IMR-90 (cell line): ENCODE measurements at regions not wholly inside any gene's neighbourhood (a gene's known extent, or its start where the extent isn't known, plus 50 kb on each side); places are given as distances from the start of the nearest gene placed in this dataset.

Experiments used
- ATAC-seq: fragments of 200-7000 bp; cut with Tn5 transposase; 2 replicates; pipeline ENCODE4 v1.9.1; 2020; ENCODE audit warnings: low read depth, mild to moderate bottlenecking, moderate library complexity
- BruUV-seq: library from RNA; stranded (reverse); fragments of 400-500 nt; replicated peaks from 2 replicates; lab custom pipeline; 2021; lab: Mats Ljungman, UMichigan
- CTCF ChIA-PET: fragments of 300-600 bp; formaldehyde crosslinking; extraction: SDS; loops from one replicate; lab custom pipeline; 2021; ENCODE audit warnings: antibody characterized with exemption; lab: Yijun Ruan, JAX
- POLR2A ChIA-PET: fragments of 300-600 bp; sonication (Branson Sonifier 250); formaldehyde crosslinking; loops from one replicate; lab custom pipeline; 2022; ENCODE audit warnings: antibody characterized with exemption; ENCODE audit not compliant: unreplicated experiment; lab: Charles Lee
- DNase-seq: peaks from one replicate; pipeline ENCODE4 v3.0.0; 2013
- H2AFZ ChIP-seq: replicated peaks from 2 replicates; pipeline ENCODE3; 2013; ENCODE audit warnings: low read length, mild to moderate bottlenecking; ENCODE audit not compliant: poor library complexity
- H2AK5ac ChIP-seq: 2 replicates; pipeline ENCODE4 v1.6.1; 2013; ENCODE audit warnings: low read depth, low read length, inconsistent platforms
- H2AK9ac ChIP-seq: replicated peaks from 2 replicates; pipeline ENCODE3; 2013; ENCODE audit warnings: mild to moderate bottlenecking, low read depth, low read length, moderate library complexity; ENCODE audit not compliant: poor library complexity
- H2BK120ac ChIP-seq: 2 replicates; pipeline ENCODE4 v1.6.1; 2013; ENCODE audit warnings: low read depth, low read length, inconsistent platforms
- H2BK15ac ChIP-seq: 3 replicates; pipeline ENCODE4 v1.6.1; 2013; ENCODE audit warnings: low read depth, low read length, inconsistent platforms
- H2BK20ac ChIP-seq: 2 replicates; pipeline ENCODE4 v1.6.1; 2013; ENCODE audit warnings: low read depth, mild to moderate bottlenecking, inconsistent platforms, low read length, moderate library complexity
- H2BK5ac ChIP-seq: 2 replicates; pipeline ENCODE4 v1.6.1; 2013; ENCODE audit warnings: mild to moderate bottlenecking, low read depth, low read length, inconsistent platforms; ENCODE audit not compliant: poor library complexity, severe bottlenecking
- H3K14ac ChIP-seq: replicated peaks from 2 replicates; pipeline ENCODE4 v1.6.1; 2013; ENCODE audit warnings: low read depth, low read length, inconsistent platforms
- H3K18ac ChIP-seq: 2 replicates; pipeline ENCODE4 v1.6.1; 2013; ENCODE audit warnings: low read depth, low read length, control low read depth
- H3K23ac ChIP-seq: 2 replicates; pipeline ENCODE4 v1.6.1; 2013; ENCODE audit warnings: low read depth, low read length, inconsistent platforms
- H3K27ac ChIP-seq: 2 replicates; pipeline ENCODE4 v1.5.1; 2013; ENCODE audit warnings: mild to moderate bottlenecking, control low read depth, low read length; ENCODE audit not compliant: insufficient read depth
- H3K27me3 ChIP-seq: 2 replicates; pipeline ENCODE4 v1.6.1; 2013; ENCODE audit warnings: low read length; ENCODE audit not compliant: control insufficient read depth, insufficient read depth
- H3K36me3 ChIP-seq: 2 replicates; pipeline ENCODE4 v1.6.1; 2013; ENCODE audit warnings: low read length, mixed read lengths; ENCODE audit not compliant: control insufficient read depth, insufficient read depth
- H3K4ac ChIP-seq: 2 replicates; pipeline ENCODE4 v1.6.1; 2013; ENCODE audit warnings: low read depth, low read length, inconsistent platforms
- H3K4me1 ChIP-seq: 2 replicates; pipeline ENCODE4 v1.6.1; 2013; ENCODE audit warnings: low read length, mixed read lengths; ENCODE audit not compliant: control insufficient read depth, insufficient read depth
- H3K4me2 ChIP-seq: 2 replicates; pipeline ENCODE4 v1.6.1; 2013; ENCODE audit warnings: low read depth, mild to moderate bottlenecking, control low read depth, low read length, moderate library complexity
- H3K4me3 ChIP-seq: 2 replicates; pipeline ENCODE4 v1.5.1; 2013; ENCODE audit warnings: low read depth, mild to moderate bottlenecking, control low read depth, low read length, moderate library complexity; ENCODE audit not compliant: insufficient read depth
- H3K56ac ChIP-seq: 2 replicates; pipeline ENCODE4 v1.6.1; 2013; ENCODE audit warnings: low read length, inconsistent platforms; ENCODE audit not compliant: insufficient read depth; ENCODE audit errors: extremely low read depth
- H3K79me1 ChIP-seq, 2 experiments: 2 replicates each; pipeline ENCODE4 v1.6.1; 2013; ENCODE audit warnings: low read length in 2 of 2, inconsistent platforms in 1 of 2, low read depth in 1 of 2
- H3K9ac ChIP-seq: 2 replicates; pipeline ENCODE4 v1.6.1; 2013; ENCODE audit warnings: low read depth, low read length, control low read depth
- H3K9me1 ChIP-seq: 2 replicates; pipeline ENCODE4 v1.6.1; 2013; ENCODE audit warnings: low read length, inconsistent platforms; ENCODE audit not compliant: insufficient read depth
- H3K9me3 ChIP-seq: 2 replicates; pipeline ENCODE4 v1.6.1; 2013; ENCODE audit warnings: low read length; ENCODE audit not compliant: control insufficient read depth, insufficient read depth
- H4K20me1 ChIP-seq: 2 replicates; pipeline ENCODE4 v1.6.1; 2013; ENCODE audit warnings: low read length, inconsistent platforms; ENCODE audit not compliant: insufficient read depth
- H4K5ac ChIP-seq: 2 replicates; pipeline ENCODE4 v1.6.1; 2013; ENCODE audit warnings: mild to moderate bottlenecking, low read depth, low read length, control low read depth
- H4K8ac ChIP-seq, 2 experiments: 2 replicates each; pipeline ENCODE4 v1.6.1; 2013; ENCODE audit warnings: low read depth in 2 of 2, low read length in 2 of 2, control low read depth in 1 of 2, inconsistent platforms in 1 of 2
- H4K91ac ChIP-seq: 2 replicates; pipeline ENCODE4 v1.6.1; 2013; ENCODE audit warnings: low read depth, low read length, inconsistent platforms; ENCODE audit not compliant: insufficient read depth
- BHLHE40 ChIP-seq: fragments of 150-350 bp; IDR thresholded peaks from 2 replicates; pipeline ENCODE4 v1.6.1; 2016; ENCODE audit warnings: mild to moderate bottlenecking, low read depth, low read length
- CEBPB ChIP-seq: IDR thresholded peaks from 2 replicates; pipeline ENCODE4 v1.6.1; 2012; ENCODE audit warnings: low read depth, low read length, improper control_type of control experiment
- CHD1 ChIP-seq: IDR thresholded peaks from 2 replicates; pipeline ENCODE4 v1.6.1; 2012; ENCODE audit warnings: low read depth, low read length, improper control_type of control experiment
- ELK1 ChIP-seq: fragments of 150-350 bp; IDR thresholded peaks from 2 replicates; pipeline ENCODE4 v1.6.1; 2016; ENCODE audit warnings: low read depth, mild to moderate bottlenecking, low read length, moderate library complexity, borderline replicate concordance
- FOS ChIP-seq: fragments of 150-350 bp; IDR thresholded peaks from 2 replicates; pipeline ENCODE4 v1.6.1; 2016; ENCODE audit warnings: low read depth, low read length
- MAFK ChIP-seq: IDR thresholded peaks from 2 replicates; pipeline ENCODE4 v1.6.1; 2012; ENCODE audit warnings: low read depth, low read length, improper control_type of control experiment
- MAZ ChIP-seq: IDR thresholded peaks from 2 replicates; pipeline ENCODE4 v1.6.1; 2012; ENCODE audit warnings: low read depth, mild to moderate bottlenecking, low read length, improper control_type of control experiment, moderate library complexity, borderline replicate concordance
- MXI1 ChIP-seq: IDR thresholded peaks from 2 replicates; pipeline ENCODE4 v1.6.1; 2012; ENCODE audit warnings: low read depth, mild to moderate bottlenecking, low read length, moderate library complexity, borderline replicate concordance
- NFE2L2 ChIP-seq: fragments of 150-350 bp; IDR thresholded peaks from 2 replicates; pipeline ENCODE4 v1.6.1; 2016; ENCODE audit warnings: low read depth, mild to moderate bottlenecking, low read length
- POLR2A ChIP-seq: IDR thresholded peaks from 2 replicates; pipeline ENCODE4 v1.6.1; 2012; ENCODE audit warnings: mild to moderate bottlenecking, low read depth, low read length
- RAD21 ChIP-seq: IDR thresholded peaks from 2 replicates; pipeline ENCODE4 v1.6.1; 2012; ENCODE audit warnings: low read length, improper control_type of control experiment
- RCOR1 ChIP-seq: IDR thresholded peaks from 2 replicates; pipeline ENCODE4 v1.6.1; 2012; ENCODE audit warnings: mild to moderate bottlenecking, low read length, improper control_type of control experiment; ENCODE audit not compliant: insufficient replicate concordance
- RFX5 ChIP-seq: IDR thresholded peaks from 2 replicates; pipeline ENCODE4 v1.8.0; 2012; ENCODE audit warnings: low read depth, mild to moderate bottlenecking, low read length, moderate library complexity
- SMC3 ChIP-seq: fragments of 150-350 bp; IDR thresholded peaks from 2 replicates; pipeline ENCODE4 v1.6.1; 2016; ENCODE audit warnings: low read depth, mild to moderate bottlenecking, antibody characterized with exemption, low read length, moderate library complexity
- USF2 ChIP-seq: fragments of 150-350 bp; IDR thresholded peaks from 2 replicates; pipeline ENCODE4 v1.6.1; 2017; ENCODE audit warnings: mild to moderate bottlenecking, antibody characterized with exemption, low read length, low read depth
- WGBS, 2 experiments: methylation state at CpG; one replicate each; pipeline versions ENCODE4 v1.1.5 to v1.1.7; 2013; ENCODE audit warnings: missing lambda C conversion rate in 2 of 2; ENCODE audit not compliant: insufficient read length in 1 of 2; ENCODE audit errors: extremely low coverage in 2 of 2; 5-methylcytosine and 5-hydroxymethylcytosine counted together
- dilution Hi-C: fragments of 300-500 bp; cut with HindIII; formaldehyde crosslinking; loops from one replicate; pipeline ENCODE4 v1.14.3; 2018; ENCODE audit warnings: low sequenced_read_pairs; ENCODE audit not compliant: unreplicated experiment
- in situ Hi-C: fragments of 300-500 bp; cut with MboI; formaldehyde crosslinking; loops from 3 replicates; pipeline ENCODE4 v1.14.3; 2019; ENCODE audit warnings: low sequenced_read_pairs, inconsistent platforms, mixed read lengths
- intact Hi-C: fragments of 100-400 bp; cut with micrococcal nuclease; formaldehyde crosslinking; loops from 2 replicates; pipeline ENCODE4 v1.10.0; 2022
- TF ChIP-seq, protein P1 (sequence below): conservative IDR thresholded peaks from 2 replicates; pipeline ENCODE4 v1.5.1; 2012; ENCODE audit warnings: mild to moderate bottlenecking, low read depth, low read length, improper control_type of control experiment

GRCh38 chr1:60904099-60904851 is 178.1 kb upstream of the NFIA start:
- H2BK20ac ChIP-seq, result no peak overlapping the region
- H4K20me1 ChIP-seq, result no peaks in the 10 kb centered on the region
- no peak overlapping the region for H4K5ac ChIP-seq
- H3K9ac ChIP-seq, result no peak overlapping the region
- no peak overlapping the region for H3K23ac ChIP-seq
- H3K27me3 ChIP-seq, result no peaks in the 10 kb centered on the region
- intact Hi-C loops, result no loop called here
- no peak overlapping the region for H2AFZ ChIP-seq
- no peak overlapping the region for H3K18ac ChIP-seq
- in situ Hi-C loops, result no loop called here
- no peak overlapping the region for H3K4ac ChIP-seq
- no peak for ATAC-seq
- no peaks in the 10 kb centered on the region for H3K9me1 ChIP-seq
- H3K79me1 ChIP-seq, result no peaks in the 10 kb centered on the region
- no peak for DNase-seq
- no peaks in the 10 kb centered on the region for H3K9me3 ChIP-seq
- dilution Hi-C loops, result no loop called here
- no peaks in the 10 kb centered on the region for H3K4me1 ChIP-seq
- H3K27ac ChIP-seq, result no peak overlapping the region
- H2BK15ac ChIP-seq, result no peak overlapping the region
- no peak overlapping the region for H4K91ac ChIP-seq
- ChIA-PET POLR2A (no interaction called here), CTCF (no interaction called here)
- H3K4me2 ChIP-seq, result no peak overlapping the region
- no peak overlapping the region for H4K8ac ChIP-seq
- H3K56ac ChIP-seq, result no peak overlapping the region
- BruUV-seq, result no TSS peak
- no peaks in the 10 kb centered on the region for H3K36me3 ChIP-seq
- no peak overlapping the region for H3K4me3 ChIP-seq
- H3K14ac ChIP-seq, result no peak overlapping the region
- H2AK5ac ChIP-seq, result no peak overlapping the region
- no peak overlapping the region for H2BK120ac ChIP-seq
- TF ChIP-seq, protein P1, sequence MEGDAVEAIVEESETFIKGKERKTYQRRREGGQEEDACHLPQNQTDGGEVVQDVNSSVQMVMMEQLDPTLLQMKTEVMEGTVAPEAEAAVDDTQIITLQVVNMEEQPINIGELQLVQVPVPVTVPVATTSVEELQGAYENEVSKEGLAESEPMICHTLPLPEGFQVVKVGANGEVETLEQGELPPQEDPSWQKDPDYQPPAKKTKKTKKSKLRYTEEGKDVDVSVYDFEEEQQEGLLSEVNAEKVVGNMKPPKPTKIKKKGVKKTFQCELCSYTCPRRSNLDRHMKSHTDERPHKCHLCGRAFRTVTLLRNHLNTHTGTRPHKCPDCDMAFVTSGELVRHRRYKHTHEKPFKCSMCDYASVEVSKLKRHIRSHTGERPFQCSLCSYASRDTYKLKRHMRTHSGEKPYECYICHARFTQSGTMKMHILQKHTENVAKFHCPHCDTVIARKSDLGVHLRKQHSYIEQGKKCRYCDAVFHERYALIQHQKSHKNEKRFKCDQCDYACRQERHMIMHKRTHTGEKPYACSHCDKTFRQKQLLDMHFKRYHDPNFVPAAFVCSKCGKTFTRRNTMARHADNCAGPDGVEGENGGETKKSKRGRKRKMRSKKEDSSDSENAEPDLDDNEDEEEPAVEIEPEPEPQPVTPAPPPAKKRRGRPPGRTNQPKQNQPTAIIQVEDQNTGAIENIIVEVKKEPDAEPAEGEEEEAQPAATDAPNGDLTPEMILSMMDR, result no peak
- no peak for TF ChIP-seq MXI1
- no peak for TF ChIP-seq POLR2A
- no peak for TF ChIP-seq SMC3
- TF ChIP-seq MAFK, result no peak
- TF ChIP-seq MAZ, result no peak
- no peak for TF ChIP-seq RAD21
- TF ChIP-seq BHLHE40, result no peak
- no peak for TF ChIP-seq ELK1
- no peak for TF ChIP-seq CHD1
- TF ChIP-seq RFX5, result no peak
- TF ChIP-seq RCOR1, result no peak
- no peak for TF ChIP-seq CEBPB
- TF ChIP-seq USF2, result no peak
- no peak for TF ChIP-seq NFE2L2
- TF ChIP-seq FOS, result no peak
- H2BK5ac ChIP-seq, result no peak overlapping the region
- no peak overlapping the region for H2AK9ac ChIP-seq
- 24% methylated on average over 2 of the region's 4 CpGs; no CpG with 5 or more reads in 1 of the 2 experiments for WGBS, 2 experiments
